ENCODE measurements at regions not wholly inside any gene's neighbourhood (a gene's known extent, or its start where the extent isn't known, plus 50 kb on each side); places are given as distances from the start of the nearest gene placed in this dataset.

DNA sequence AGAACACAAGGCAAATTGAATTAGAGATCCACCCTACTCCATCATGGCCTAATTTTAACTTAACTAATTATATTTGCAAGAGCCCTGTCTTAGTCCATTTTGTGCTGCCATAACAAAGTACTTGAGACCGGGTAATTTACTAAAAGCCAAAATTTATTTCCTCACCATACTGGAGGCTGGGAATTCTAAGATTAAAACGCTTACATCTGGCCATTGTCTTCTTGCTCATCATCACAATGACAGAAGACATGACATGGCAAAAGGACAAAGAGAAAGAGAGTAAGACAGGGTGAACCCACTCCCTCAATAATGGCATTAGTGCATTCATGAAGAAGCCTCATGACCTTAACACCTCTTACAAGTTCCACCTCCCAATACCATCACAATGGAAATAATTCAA lies 1068.6 kb downstream of the DNAJB9 start:
- no peak overlapping the region for H3K4me2 ChIP-seq (ENCODE audit: low read depth, low read length)
- no peaks in the 10 kb centered on the region for H3K4me1 ChIP-seq (ENCODE audit: insufficient read depth, low read length)
- FAIRE-seq: no peak
- POLR2A ChIA-PET: no interaction called here
- TF ChIP-seq ZNF768 (CRISPR knock-in tag; IDR thresholded peaks at IDR 0.05) (no peak), ZSCAN12 (CRISPR knock-in tag; IDR thresholded peaks at IDR 0.05) (no peak), HNRNPUL1 (IDR thresholded peaks at IDR 0.05; ENCODE audit: low read depth, low read length) (no peak), MEF2D (CRISPR knock-in tag; IDR thresholded peaks at IDR 0.05) (no peak), ZNF367 (CRISPR knock-in tag; IDR thresholded peaks at IDR 0.05; ENCODE audit: borderline replicate concordance) (no peak)
- TF ChIP-seq, protein P1, sequence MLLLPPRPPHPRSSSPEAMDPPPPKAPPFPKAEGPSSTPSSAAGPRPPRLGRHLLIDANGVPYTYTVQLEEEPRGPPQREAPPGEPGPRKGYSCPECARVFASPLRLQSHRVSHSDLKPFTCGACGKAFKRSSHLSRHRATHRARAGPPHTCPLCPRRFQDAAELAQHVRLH (CRISPR knock-in tag; IDR thresholded peaks at IDR 0.05; ENCODE audit: borderline replicate concordance, low read depth): no peak
- no peak overlapping the region for H3K4me3 ChIP-seq (replicated peaks in 1 of 3; ENCODE audit: insufficient read depth in 1 of 3, low read depth in 2 of 3, low read length in 3 of 3)
- H3K9me3 ChIP-seq (ENCODE audit: low read length): peaks cover 7% of the 10 kb centered on the region
- no peaks in the 10 kb centered on the region for H3K27me3 ChIP-seq (ENCODE audit: control insufficient read depth in 1 of 2, insufficient read depth in 2 of 2, low read length in 2 of 2)
- in situ Hi-C loops (cut with HindIII; ENCODE audit: extremely low pct_ligation_motif_present, low pct_unique_long_range_greater_than_20kb) (no loop called here), intact Hi-C loops (cut with micrococcal nuclease; ENCODE audit: unreplicated experiment) (no loop called here)
- DNase-seq (ENCODE audit: low spot score): no peak
- no peak overlapping the region for H3K9ac ChIP-seq (ENCODE audit: insufficient read depth, low read depth, low read length)
- no peaks in the 10 kb centered on the region for H3K36me3 ChIP-seq (replicated peaks in 1 of 2; ENCODE audit: control insufficient read depth in 1 of 2, insufficient read depth in 2 of 2, low read length in 2 of 2)
- no peaks in the 10 kb centered on the region for H3K79me2 ChIP-seq (ENCODE audit: insufficient read depth, low read length)
- BruUV-seq (replicated peaks): no TSS peak
- H2AFZ ChIP-seq (ENCODE audit: low read length): no peak overlapping the region
- no peak for ATAC-seq
- 5% methylated on average over 2 of the region's 2 CpGs for WGBS (ENCODE audit: low lambda C conversion rate)
- H3K27ac ChIP-seq (ENCODE audit: extremely low read length, insufficient read depth, low read length): no peak overlapping the region
- no peaks in the 10 kb centered on the region for H4K20me1 ChIP-seq (ENCODE audit: insufficient read depth, low read length)
- CTCF ChIA-PET (ENCODE audit: low intra/inter-chr PET ratio, low total read pairs): no interaction called here

DNA sequence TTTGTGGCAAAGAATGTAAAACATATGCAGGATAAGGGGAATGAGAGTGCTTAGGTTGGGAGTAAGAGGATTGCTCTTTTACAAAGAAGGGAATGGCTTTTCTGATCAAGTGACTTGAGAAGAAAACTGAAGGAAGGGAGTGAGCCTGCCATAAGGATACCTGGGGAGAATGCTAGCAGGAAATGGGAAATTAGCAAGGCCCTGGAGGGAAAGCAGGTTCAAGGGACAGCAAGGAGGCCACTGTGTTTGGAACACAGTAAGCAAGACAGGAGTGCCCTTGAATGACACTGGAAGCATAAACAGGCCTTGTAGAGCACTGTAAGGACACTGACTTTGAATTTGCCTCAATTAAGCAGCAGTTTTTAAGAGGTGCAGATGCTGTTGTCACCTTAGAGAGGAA lies 1069.9 kb downstream of the DNAJB9 start:
- no peak overlapping the region for H3K9ac ChIP-seq (ENCODE audit: insufficient read depth, low read depth, low read length)
- no peak overlapping the region for H3K4me3 ChIP-seq (replicated peaks in 1 of 3; ENCODE audit: insufficient read depth in 1 of 3, low read depth in 2 of 3, low read length in 3 of 3)
- DNase-seq (ENCODE audit: low spot score) (no peak), FAIRE-seq (no peak), ATAC-seq (no peak)
- in situ Hi-C loops (cut with HindIII; ENCODE audit: extremely low pct_ligation_motif_present, low pct_unique_long_range_greater_than_20kb) (no loop called here), intact Hi-C loops (cut with micrococcal nuclease; ENCODE audit: unreplicated experiment) (no loop called here)
- peaks cover 4% of the 10 kb centered on the region for H3K9me3 ChIP-seq (ENCODE audit: low read length)
- no peak overlapping the region for H2AFZ ChIP-seq (ENCODE audit: low read length)
- no peaks in the 10 kb centered on the region for H4K20me1 ChIP-seq (ENCODE audit: insufficient read depth, low read length)
- CTCF ChIA-PET (ENCODE audit: low intra/inter-chr PET ratio, low total read pairs): no interaction called here
- no TSS peak for BruUV-seq (replicated peaks)
- H3K27me3 ChIP-seq (ENCODE audit: control insufficient read depth in 1 of 2, insufficient read depth in 2 of 2, low read length in 2 of 2): no peaks in the 10 kb centered on the region
- TF ChIP-seq, protein P2, sequence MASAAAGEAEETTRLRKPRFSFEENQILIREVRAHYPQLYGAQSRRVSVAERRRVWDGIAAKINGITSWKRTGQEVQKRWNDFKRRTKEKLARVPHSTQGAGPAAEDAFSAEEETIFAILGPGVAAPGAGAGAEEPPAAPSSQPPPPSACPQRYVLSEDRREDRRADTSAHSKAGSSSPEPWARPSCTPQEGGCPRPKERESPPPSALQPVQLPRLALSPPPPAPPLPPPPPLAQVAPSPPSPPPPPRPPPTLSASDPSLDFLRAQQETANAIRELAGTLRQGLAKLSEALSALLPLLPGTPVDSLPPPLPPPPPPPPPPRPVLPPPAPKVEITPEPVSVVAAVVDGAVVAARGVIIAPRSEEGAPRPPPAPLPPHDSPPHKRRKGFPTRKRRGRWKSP (CRISPR knock-in tag; IDR thresholded peaks at IDR 0.05): no peak
- TF ChIP-seq SYNCRIP (IDR thresholded peaks at IDR 0.05; ENCODE audit: insufficient read depth, low read depth, low read length): no peak
- POLR2A ChIA-PET: no interaction called here
- no peaks in the 10 kb centered on the region for H3K36me3 ChIP-seq (replicated peaks in 1 of 2; ENCODE audit: control insufficient read depth in 1 of 2, insufficient read depth in 2 of 2, low read length in 2 of 2)
- H3K27ac ChIP-seq (ENCODE audit: extremely low read length, insufficient read depth, low read length): no peak overlapping the region
- H3K4me2 ChIP-seq (ENCODE audit: low read depth, low read length): no peak overlapping the region
- H3K4me1 ChIP-seq (ENCODE audit: insufficient read depth, low read length): no peaks in the 10 kb centered on the region
- no peaks in the 10 kb centered on the region for H3K79me2 ChIP-seq (ENCODE audit: insufficient read depth, low read length)
